ENCODE measurements at regions not wholly inside any gene's neighbourhood (a gene's known extent, or its start where the extent isn't known, plus 50 kb on each side); places are given as distances from the start of the nearest gene placed in this dataset.

DNA sequence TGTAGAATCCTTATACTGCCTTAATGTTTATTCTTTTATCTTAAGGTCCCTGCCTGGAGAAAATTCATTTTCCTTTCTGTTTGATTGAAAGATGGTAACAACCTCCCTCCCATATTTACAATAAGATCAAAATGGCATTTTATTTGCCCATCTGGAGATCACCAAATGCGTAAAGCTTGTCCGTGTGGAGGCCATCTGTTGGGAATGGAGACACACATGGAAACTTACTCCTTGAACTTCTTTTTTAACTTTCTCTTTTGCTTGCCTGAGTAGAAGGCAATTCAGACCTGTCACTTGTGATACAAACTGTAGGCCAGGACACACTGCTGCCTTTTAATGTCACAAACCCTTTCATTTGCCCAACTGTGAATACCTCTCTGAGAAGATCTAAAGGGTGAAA, 144.8 kb upstream of the CEP162 start:
- Histone ChIP-seq H3K36me3 (ENCODE audit: insufficient read depth, low read length) (no peaks in the 10 kb centered on the region), H3F3A (ENCODE audit: insufficient read depth, low read length) (no peaks in the 10 kb centered on the region), H3K4me1 (ENCODE audit: insufficient read depth, low read length, severe bottlenecking) (no peaks in the 10 kb centered on the region), H3K9ac (ENCODE audit: low read length) (no peak overlapping the region), H3K27ac (ENCODE audit: low read depth, low read length, poor library complexity, severe bottlenecking) (no peak overlapping the region), H3K9me3 (ENCODE audit: low read length) (no peaks in the 10 kb centered on the region), H2AFZ (ENCODE audit: low read length) (no peak overlapping the region), H3K4me3 (ENCODE audit: low read depth, low read length, poor library complexity, severe bottlenecking) (no peak overlapping the region), H3K27me3 (ENCODE audit: insufficient read depth, low read length) (no peaks in the 10 kb centered on the region), H3K4me2 (ENCODE audit: low read length) (no peak overlapping the region), H4K20me1 (ENCODE audit: insufficient read depth, low read length) (no peaks in the 10 kb centered on the region), H3K9me2 (ENCODE audit: low read depth, low read length) (no peaks in the 10 kb centered on the region), H3K79me2 (ENCODE audit: insufficient read depth, low read length) (no peaks in the 10 kb centered on the region)
- TF ChIP-seq, protein P1, sequence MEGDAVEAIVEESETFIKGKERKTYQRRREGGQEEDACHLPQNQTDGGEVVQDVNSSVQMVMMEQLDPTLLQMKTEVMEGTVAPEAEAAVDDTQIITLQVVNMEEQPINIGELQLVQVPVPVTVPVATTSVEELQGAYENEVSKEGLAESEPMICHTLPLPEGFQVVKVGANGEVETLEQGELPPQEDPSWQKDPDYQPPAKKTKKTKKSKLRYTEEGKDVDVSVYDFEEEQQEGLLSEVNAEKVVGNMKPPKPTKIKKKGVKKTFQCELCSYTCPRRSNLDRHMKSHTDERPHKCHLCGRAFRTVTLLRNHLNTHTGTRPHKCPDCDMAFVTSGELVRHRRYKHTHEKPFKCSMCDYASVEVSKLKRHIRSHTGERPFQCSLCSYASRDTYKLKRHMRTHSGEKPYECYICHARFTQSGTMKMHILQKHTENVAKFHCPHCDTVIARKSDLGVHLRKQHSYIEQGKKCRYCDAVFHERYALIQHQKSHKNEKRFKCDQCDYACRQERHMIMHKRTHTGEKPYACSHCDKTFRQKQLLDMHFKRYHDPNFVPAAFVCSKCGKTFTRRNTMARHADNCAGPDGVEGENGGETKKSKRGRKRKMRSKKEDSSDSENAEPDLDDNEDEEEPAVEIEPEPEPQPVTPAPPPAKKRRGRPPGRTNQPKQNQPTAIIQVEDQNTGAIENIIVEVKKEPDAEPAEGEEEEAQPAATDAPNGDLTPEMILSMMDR (IDR thresholded peaks at IDR 0.05; ENCODE audit: low read length), result no peak
- TF ChIP-seq EZH2 (IDR thresholded peaks at IDR 0.05; ENCODE audit: borderline replicate concordance, low read length), result no peak

DNA sequence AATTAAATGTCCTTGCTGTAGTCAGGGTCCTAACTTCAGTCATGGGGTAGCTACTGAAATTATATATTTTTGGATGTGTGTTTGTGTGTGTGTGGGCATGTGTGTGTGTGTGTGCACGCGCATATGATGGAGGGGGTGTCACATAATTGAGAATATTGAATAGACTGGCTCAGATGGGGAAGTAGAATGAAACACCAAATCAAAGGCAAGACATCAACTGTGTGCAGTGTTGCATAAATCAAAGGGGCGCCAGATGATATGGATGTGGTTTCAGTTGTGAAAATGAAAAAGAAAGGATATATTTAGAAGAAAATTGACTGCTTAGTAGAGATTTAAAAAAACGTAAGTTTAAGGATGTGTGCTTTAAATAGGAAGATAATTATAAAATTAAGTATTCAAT, 144.2 kb upstream of the CEP162 start:
- H3F3A ChIP-seq (ENCODE audit: insufficient read depth, low read length), result no peaks in the 10 kb centered on the region
- H3K79me2 ChIP-seq (ENCODE audit: insufficient read depth, low read length), result no peaks in the 10 kb centered on the region
- H3K9me2 ChIP-seq (ENCODE audit: low read depth, low read length), result no peaks in the 10 kb centered on the region

DNA sequence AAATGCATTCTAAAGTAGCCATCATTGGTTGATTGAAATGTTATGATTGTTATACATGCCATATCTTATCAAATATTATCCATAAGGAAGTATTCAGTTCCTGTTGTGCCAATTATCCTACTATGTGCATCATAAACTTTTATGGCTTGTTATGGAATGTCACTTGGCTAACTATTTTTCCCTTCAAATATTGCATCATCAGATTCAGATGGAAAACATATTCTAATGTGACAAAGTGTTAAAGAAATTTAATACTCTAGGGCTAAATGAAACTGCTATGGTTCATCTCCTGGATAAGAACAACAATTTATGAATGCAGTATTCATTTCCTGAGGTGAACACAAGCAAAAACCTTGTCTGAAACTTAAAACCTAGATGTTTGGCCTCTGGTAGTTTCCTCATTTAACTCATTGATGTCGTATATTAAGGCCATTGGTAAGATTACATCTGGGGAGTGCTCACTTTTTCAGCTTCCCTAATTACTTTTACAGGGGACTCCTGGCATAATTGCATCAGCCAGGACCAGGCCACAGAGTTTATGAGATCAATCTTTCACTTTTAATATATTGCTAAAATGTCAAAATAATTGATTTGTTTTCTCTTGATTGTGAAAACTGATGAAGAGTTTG, 134.9 kb upstream of the CEP162 start:
- Histone ChIP-seq H3K36me3 (ENCODE audit: insufficient read depth, low read length) (no peaks in the 10 kb centered on the region), H3K4me1 (ENCODE audit: insufficient read depth, low read length, severe bottlenecking) (no peaks in the 10 kb centered on the region), H3K9me2 (ENCODE audit: low read depth, low read length) (no peaks in the 10 kb centered on the region), H3K4me2 (ENCODE audit: low read length) (no peak overlapping the region), H3K9me3 (ENCODE audit: low read length) (no peaks in the 10 kb centered on the region), H3K4me3 (ENCODE audit: low read depth, low read length, poor library complexity, severe bottlenecking) (no peak overlapping the region), H3K27me3 (ENCODE audit: insufficient read depth, low read length) (no peaks in the 10 kb centered on the region), H3K9ac (ENCODE audit: low read length) (no peak overlapping the region), H3K27ac (ENCODE audit: low read depth, low read length, poor library complexity, severe bottlenecking) (no peak overlapping the region), H3K79me2 (ENCODE audit: insufficient read depth, low read length) (no peaks in the 10 kb centered on the region), H3F3A (ENCODE audit: insufficient read depth, low read length) (no peaks in the 10 kb centered on the region), H4K20me1 (ENCODE audit: insufficient read depth, low read length) (no peaks in the 10 kb centered on the region), H2AFZ (ENCODE audit: low read length) (no peak overlapping the region)
- TF ChIP-seq, protein P1 (IDR thresholded peaks at IDR 0.05; ENCODE audit: low read length), result no peak
- no peak for TF ChIP-seq EZH2 (IDR thresholded peaks at IDR 0.05; ENCODE audit: borderline replicate concordance, low read length)

More for the DNA sequence above, 144.2 kb upstream of the CEP162 start:
- H3K27me3 ChIP-seq (ENCODE audit: insufficient read depth, low read length), result no peaks in the 10 kb centered on the region
- H3K36me3 ChIP-seq (ENCODE audit: insufficient read depth, low read length), result no peaks in the 10 kb centered on the region
- H3K4me2 ChIP-seq (ENCODE audit: low read length), result no peak overlapping the region
- no peaks in the 10 kb centered on the region for H3K4me1 ChIP-seq (ENCODE audit: insufficient read depth, low read length, severe bottlenecking)
- H2AFZ ChIP-seq (ENCODE audit: low read length), result no peak overlapping the region
- no peaks in the 10 kb centered on the region for H3K9me3 ChIP-seq (ENCODE audit: low read length)
- no peaks in the 10 kb centered on the region for H4K20me1 ChIP-seq (ENCODE audit: insufficient read depth, low read length)
- H3K27ac ChIP-seq (ENCODE audit: low read depth, low read length, poor library complexity, severe bottlenecking), result no peak overlapping the region
- no peak overlapping the region for H3K4me3 ChIP-seq (ENCODE audit: low read depth, low read length, poor library complexity, severe bottlenecking)
- TF ChIP-seq, protein P1 (IDR thresholded peaks at IDR 0.05; ENCODE audit: low read length), result no peak
- TF ChIP-seq EZH2 (IDR thresholded peaks at IDR 0.05; ENCODE audit: borderline replicate concordance, low read length), result no peak
- no peak overlapping the region for H3K9ac ChIP-seq (ENCODE audit: low read length)
